CD4-positive, CD25-positive, alpha-beta regulatory T cell (primary cell): ENCODE measurements at regions not wholly inside any gene's neighbourhood (a gene's known extent, or its start where the extent isn't known, plus 50 kb on each side); places are given as distances from the start of the nearest gene placed in this dataset.

Experiments used
- ATAC-seq, 2 donors: fragments of 150-1000 bp; cut with Tn5 transposase; one replicate each; pipeline ENCODE4 v1.10.0; 2021; ENCODE audit warnings: low read depth in 2 of 2, moderate number of reproducible peaks in 2 of 2, moderate library complexity in 1 of 2
- DNase-seq, 3 donors: peaks; one replicate each; pipeline versions ENCODE4 v3.0.0 to v3.0.0-alpha.2; 2012 to 2022; ENCODE audit warnings: mixed read lengths in 1 of 3
- H3K27ac ChIP-seq: one replicate; pipeline ENCODE4 v1.7.0; 2013; ENCODE audit warnings: mild to moderate bottlenecking, low read length; ENCODE audit not compliant: insufficient read depth, poor library complexity, severe bottlenecking
- H3K27me3 ChIP-seq: one replicate; pipeline ENCODE4 v1.7.0; 2013; ENCODE audit warnings: low read length; ENCODE audit not compliant: control insufficient read depth, insufficient read depth
- H3K36me3 ChIP-seq: one replicate; pipeline ENCODE4 v1.7.0; 2013; ENCODE audit warnings: mild to moderate bottlenecking, low read length, moderate library complexity; ENCODE audit not compliant: control insufficient read depth, insufficient read depth
- H3K4me1 ChIP-seq: 2 replicates; pipeline ENCODE4 v1.7.0; 2013; ENCODE audit warnings: mild to moderate bottlenecking, low read length; ENCODE audit not compliant: insufficient read depth, control insufficient read depth, poor library complexity, severe bottlenecking
- H3K4me3 ChIP-seq: one replicate; pipeline ENCODE4 v1.7.0; 2013; ENCODE audit warnings: low read depth, mild to moderate bottlenecking, low read length, moderate library complexity
- H3K9me3 ChIP-seq, 2 experiments: 1 replicate in 1 of 2; 2 replicates in 1 of 2; pipeline ENCODE4 v1.7.0; 2013; ENCODE audit warnings: low read length in 2 of 2, mild to moderate bottlenecking in 1 of 2, moderate library complexity in 1 of 2; ENCODE audit not compliant: control insufficient read depth in 2 of 2
- H3K27ac Mint-ChIP-seq, 3 donors: one replicate each; pipeline ENCODE4 v1.8.0; 2020 to 2022; ENCODE audit warnings: mild to moderate bottlenecking in 3 of 3, mixed read lengths in 3 of 3, moderate library complexity in 2 of 3
- H3K27me3 Mint-ChIP-seq: one replicate; pipeline ENCODE4 v1.8.0; 2022; ENCODE audit warnings: mild to moderate bottlenecking, mixed read lengths
- H3K36me3 Mint-ChIP-seq: one replicate; pipeline ENCODE4 v1.8.0; 2020; ENCODE audit warnings: mixed read lengths
- H3K4me1 Mint-ChIP-seq, 4 donors: one replicate each; pipeline ENCODE4 v1.8.0; 2020 to 2022; ENCODE audit warnings: mixed read lengths in 4 of 4, mild to moderate bottlenecking in 1 of 4
- H3K4me3 Mint-ChIP-seq, 4 donors: one replicate each; pipeline ENCODE4 v1.8.0; 2020 to 2022; ENCODE audit warnings: mild to moderate bottlenecking in 4 of 4, mixed read lengths in 4 of 4, moderate library complexity in 3 of 4
- H3K9me3 Mint-ChIP-seq, 7 donors: one replicate each; pipeline ENCODE4 v1.8.0; 2020 to 2022; ENCODE audit warnings: mixed read lengths in 7 of 7, mild to moderate bottlenecking in 3 of 7, moderate library complexity in 2 of 7

GRCh38 chr1:101730559-101730958, 266.2 kb downstream of the OLFM3 start:
- no peak for ATAC-seq
- Mint-ChIP-seq H3K4me3 (no peak overlapping the region), H3K9me3 (peaks cover 0 to 2% (median 0%) of the 10 kb centered on the region in 7 donors), H3K36me3 (no peaks in the 10 kb centered on the region), H3K27me3 (no peaks in the 10 kb centered on the region), H3K4me1 (no peaks in the 10 kb centered on the region), H3K27ac (no peak overlapping the region)
- H3K4me1 ChIP-seq: no peaks in the 10 kb centered on the region
- DNase-seq: no peak
- H3K27ac ChIP-seq: no peak overlapping the region
- no peaks in the 10 kb centered on the region for H3K9me3 ChIP-seq
- H3K36me3 ChIP-seq: no peaks in the 10 kb centered on the region
- no peak overlapping the region for H3K4me3 ChIP-seq
- no peaks in the 10 kb centered on the region for H3K27me3 ChIP-seq

DNA sequence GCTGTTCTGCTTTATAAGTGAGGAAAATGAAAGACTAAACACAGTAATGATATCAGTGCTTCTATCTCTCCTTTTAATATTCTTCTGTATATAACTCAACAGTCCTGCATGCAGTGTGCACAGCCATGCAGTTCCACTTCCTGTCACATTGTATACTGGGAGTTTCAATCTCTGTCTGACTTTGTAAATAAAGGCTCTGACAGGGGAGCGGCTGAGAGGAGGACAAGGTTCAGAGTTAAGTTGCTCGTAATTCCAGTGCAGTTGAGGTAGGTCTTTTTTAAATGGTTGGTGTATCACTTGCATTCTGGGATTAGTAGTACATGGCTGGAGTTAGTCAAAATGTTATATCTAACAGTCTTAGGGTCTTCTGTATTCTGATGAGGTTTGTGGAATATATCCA, 264.5 kb downstream of the OLFM3 start:
- peaks cover 0 to 2% (median 0%) of the 10 kb centered on the region in 7 donors for H3K9me3 Mint-ChIP-seq
- no peak for DNase-seq
- no peaks in the 10 kb centered on the region for H3K27me3 ChIP-seq
- no peak overlapping the region for H3K27ac Mint-ChIP-seq
- ATAC-seq: no peak
- no peaks in the 10 kb centered on the region for H3K36me3 ChIP-seq
- no peaks in the 10 kb centered on the region for H3K4me1 ChIP-seq
- H3K27me3 Mint-ChIP-seq: no peaks in the 10 kb centered on the region
- no peaks in the 10 kb centered on the region for H3K4me1 Mint-ChIP-seq
- H3K36me3 Mint-ChIP-seq: no peaks in the 10 kb centered on the region
- H3K4me3 Mint-ChIP-seq: no peak overlapping the region
- no peak overlapping the region for H3K27ac ChIP-seq
- H3K4me3 ChIP-seq: no peak overlapping the region
- no peaks in the 10 kb centered on the region for H3K9me3 ChIP-seq

- Mint-ChIP-seq H3K9me3 (peaks cover 0 to 2% (median 0%) of the 10 kb centered on the region in 7 donors), H3K4me3 (no peak overlapping the region), H3K27me3 (no peaks in the 10 kb centered on the region), H3K36me3 (no peaks in the 10 kb centered on the region), H3K27ac (no peak overlapping the region), H3K4me1 (no peaks in the 10 kb centered on the region)
- Histone ChIP-seq H3K36me3 (no peaks in the 10 kb centered on the region), H3K9me3 (no peaks in the 10 kb centered on the region), H3K27me3 (no peaks in the 10 kb centered on the region), H3K4me1 (no peaks in the 10 kb centered on the region), H3K27ac (no peak overlapping the region), H3K4me3 (no peak overlapping the region)
- ATAC-seq (no peak), DNase-seq (no peak)
Observed at GRCh38 chr1:101733340-101733739, 263.4 kb downstream of the OLFM3 start.

DNA sequence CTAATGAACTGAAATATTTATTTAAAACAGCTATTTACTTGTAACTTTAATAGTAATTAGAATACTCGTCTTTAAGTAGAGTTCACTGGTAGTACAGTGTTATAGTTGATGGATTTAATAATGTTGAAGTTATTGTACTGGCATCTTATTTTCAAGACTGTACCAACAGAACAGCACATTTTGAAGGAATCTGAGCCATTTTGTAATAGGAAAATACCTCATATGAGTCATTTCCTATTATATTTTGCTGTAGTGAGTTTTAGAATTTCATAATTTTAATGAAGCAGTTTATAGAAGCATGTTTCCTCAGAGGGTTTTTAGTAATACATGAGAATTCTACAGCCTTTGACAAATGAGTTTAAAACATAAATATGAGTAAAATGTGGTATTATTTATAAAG, 258.3 kb downstream of the OLFM3 start:
- ATAC-seq (no peak), DNase-seq (no peak)
- Mint-ChIP-seq H3K27me3 (no peaks in the 10 kb centered on the region), H3K4me3 (no peak overlapping the region), H3K36me3 (no peaks in the 10 kb centered on the region), H3K4me1 (no peaks in the 10 kb centered on the region), H3K9me3 (peaks cover 0 to 2% (median 0%) of the 10 kb centered on the region in 7 donors), H3K27ac (no peak overlapping the region)
- H3K27me3 ChIP-seq: no peaks in the 10 kb centered on the region
- no peak overlapping the region for H3K27ac ChIP-seq
- no peaks in the 10 kb centered on the region for H3K36me3 ChIP-seq
- no peaks in the 10 kb centered on the region for H3K9me3 ChIP-seq
- no peak overlapping the region for H3K4me3 ChIP-seq
- H3K4me1 ChIP-seq: no peaks in the 10 kb centered on the region

- H3K27ac ChIP-seq: no peak overlapping the region
- Mint-ChIP-seq H3K4me1 (no peaks in the 10 kb centered on the region), H3K4me3 (no peak overlapping the region), H3K27me3 (no peaks in the 10 kb centered on the region), H3K36me3 (no peaks in the 10 kb centered on the region), H3K27ac (no peak overlapping the region), H3K9me3 (peaks cover 0 to 3% (median 0%) of the 10 kb centered on the region in 7 donors)
- H3K36me3 ChIP-seq: no peaks in the 10 kb centered on the region
- H3K27me3 ChIP-seq: no peaks in the 10 kb centered on the region
- DNase-seq (no peak), ATAC-seq (no peak)
- H3K4me1 ChIP-seq: no peaks in the 10 kb centered on the region
- no peak overlapping the region for H3K4me3 ChIP-seq
- no peaks in the 10 kb centered on the region for H3K9me3 ChIP-seq
Observed at GRCh38 chr1:101739146-101739545, 257.6 kb downstream of the OLFM3 start.

GRCh38 chr1:101739826-101740330, 256.8 kb downstream of the OLFM3 start:
- H3K4me3 ChIP-seq: no peak overlapping the region
- H3K4me1 ChIP-seq: no peaks in the 10 kb centered on the region
- Mint-ChIP-seq H3K9me3 (peaks cover 0 to 3% (median 0%) of the 10 kb centered on the region in 7 donors), H3K4me1 (no peaks in the 10 kb centered on the region), H3K27ac (no peak overlapping the region), H3K36me3 (no peaks in the 10 kb centered on the region), H3K27me3 (no peaks in the 10 kb centered on the region), H3K4me3 (no peak overlapping the region)
- DNase-seq (no peak), ATAC-seq (no peak)
- H3K27me3 ChIP-seq: no peaks in the 10 kb centered on the region
- H3K9me3 ChIP-seq: no peaks in the 10 kb centered on the region
- H3K27ac ChIP-seq: no peak overlapping the region
- H3K36me3 ChIP-seq: no peaks in the 10 kb centered on the region

DNA sequence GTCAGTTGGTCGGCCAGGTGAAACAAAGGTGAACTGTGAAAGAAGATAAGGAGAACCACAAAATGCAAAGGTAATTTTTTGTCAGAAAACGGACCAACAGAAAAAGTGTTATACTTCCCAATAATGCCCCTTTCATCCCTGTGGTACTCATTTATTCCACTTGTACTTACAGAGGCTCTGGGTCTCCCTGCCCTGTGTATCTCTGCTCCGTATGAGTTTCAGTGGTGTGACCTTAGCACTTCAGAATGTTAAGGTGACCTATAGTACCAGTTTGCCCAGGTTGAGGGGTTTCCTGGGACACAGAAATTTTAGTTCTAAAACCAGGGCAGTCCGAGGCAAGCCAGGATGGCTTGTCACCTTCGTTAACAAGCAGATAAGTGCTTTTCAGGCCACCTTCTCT, 254.8 kb downstream of the OLFM3 start:
- Mint-ChIP-seq H3K36me3 (no peaks in the 10 kb centered on the region), H3K27ac (no peak overlapping the region), H3K4me1 (no peaks in the 10 kb centered on the region), H3K9me3 (peaks cover 0 to 3% (median 0%) of the 10 kb centered on the region in 7 donors), H3K27me3 (no peaks in the 10 kb centered on the region), H3K4me3 (no peak overlapping the region)
- H3K27ac ChIP-seq: no peak overlapping the region
- no peaks in the 10 kb centered on the region for H3K4me1 ChIP-seq
- no peaks in the 10 kb centered on the region for H3K9me3 ChIP-seq
- no peak for ATAC-seq
- no peaks in the 10 kb centered on the region for H3K27me3 ChIP-seq
- no peaks in the 10 kb centered on the region for H3K36me3 ChIP-seq
- DNase-seq: no peak
- H3K4me3 ChIP-seq: no peak overlapping the region

GRCh38 chr1:101742509-101742908, 254.2 kb downstream of the OLFM3 start:
- Histone ChIP-seq H3K4me3 (no peak overlapping the region), H3K9me3 (no peaks in the 10 kb centered on the region), H3K36me3 (no peaks in the 10 kb centered on the region), H3K4me1 (no peaks in the 10 kb centered on the region), H3K27me3 (no peaks in the 10 kb centered on the region), H3K27ac (no peak overlapping the region)
- Mint-ChIP-seq H3K27me3 (no peaks in the 10 kb centered on the region), H3K4me1 (no peaks in the 10 kb centered on the region), H3K9me3 (peaks cover 0 to 5% (median 0%) of the 10 kb centered on the region in 7 donors), H3K27ac (no peak overlapping the region), H3K36me3 (no peaks in the 10 kb centered on the region), H3K4me3 (no peak overlapping the region)
- DNase-seq (no peak), ATAC-seq (no peak)
